ENCODE measurements at regions not wholly inside any gene's neighbourhood (a gene's known extent, or its start where the extent isn't known, plus 50 kb on each side); places are given as distances from the start of the nearest gene placed in this dataset.

DNA sequence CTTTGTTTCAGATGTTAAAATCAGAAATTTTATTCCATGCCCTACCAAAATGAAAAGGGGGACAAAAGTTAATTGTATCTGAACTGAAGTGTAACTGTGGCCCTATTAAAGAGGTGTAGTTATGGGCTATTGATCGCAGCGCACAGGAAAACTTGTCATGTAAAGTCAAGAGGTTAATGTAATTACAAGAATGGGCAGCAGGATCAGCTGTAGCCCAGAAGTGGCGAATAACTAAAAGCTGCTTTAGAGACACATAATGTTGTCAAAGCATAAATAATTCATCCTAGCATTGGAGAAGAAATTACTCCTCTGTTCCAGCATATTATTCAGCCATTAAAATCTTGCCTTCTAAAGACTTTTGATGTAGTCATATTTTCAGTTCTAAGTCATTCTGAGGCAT lies 211.8 kb downstream of the EPHA4 start:
- no peaks in the 10 kb centered on the region for H3K36me3 ChIP-seq (ENCODE audit: insufficient read depth, low read length)
- no peak overlapping the region for H2AFZ ChIP-seq (ENCODE audit: low read depth, low read length)
- H3K9me3 ChIP-seq (ENCODE audit: insufficient read depth, low read depth, low read length): no peaks in the 10 kb centered on the region
- H3K9ac ChIP-seq (ENCODE audit: low read length): no peak overlapping the region
- no peak for FAIRE-seq
- H4K20me1 ChIP-seq (ENCODE audit: insufficient read depth, low read length): no peaks in the 10 kb centered on the region
- H3K9me3 Mint-ChIP-seq (ENCODE audit: unreplicated experiment): no peaks in the 10 kb centered on the region
- no peaks in the 10 kb centered on the region for H3K27me3 ChIP-seq (ENCODE audit: insufficient read depth, low read length)
- H3K36me3 Mint-ChIP-seq (ENCODE audit: low read depth, unreplicated experiment): no peaks in the 10 kb centered on the region
- peaks cover 7% of the 10 kb centered on the region for H3K27me3 Mint-ChIP-seq (ENCODE audit: low read depth, unreplicated experiment)
- no peak overlapping the region for H3K27ac ChIP-seq (ENCODE audit: low read depth, low read length)
- no peak overlapping the region for H3K4me3 ChIP-seq (ENCODE audit: insufficient read depth, low read depth, low read length)
- no peaks in the 10 kb centered on the region for H3K4me1 Mint-ChIP-seq (ENCODE audit: low read depth, unreplicated experiment)
- no peak overlapping the region for H3K4me2 ChIP-seq (ENCODE audit: low read length)
- TF ChIP-seq EZH2 (IDR thresholded peaks at IDR 0.05; ENCODE audit: insufficient read depth, low read length): no peak
- no peak for TF ChIP-seq CTCF (IDR thresholded peaks at IDR 0.05; ENCODE audit: insufficient read depth, low read depth, low read length)
- H3K4me1 ChIP-seq (ENCODE audit: insufficient read depth, low read length): no peaks in the 10 kb centered on the region
- no peaks in the 10 kb centered on the region for H3K79me2 ChIP-seq (ENCODE audit: insufficient read depth, low read length)
- H3K4me3 Mint-ChIP-seq (ENCODE audit: unreplicated experiment): no peak overlapping the region
- no peak for DNase-seq (ENCODE audit: low read depth)
- H3K27ac Mint-ChIP-seq (ENCODE audit: unreplicated experiment): no peak overlapping the region

DNA sequence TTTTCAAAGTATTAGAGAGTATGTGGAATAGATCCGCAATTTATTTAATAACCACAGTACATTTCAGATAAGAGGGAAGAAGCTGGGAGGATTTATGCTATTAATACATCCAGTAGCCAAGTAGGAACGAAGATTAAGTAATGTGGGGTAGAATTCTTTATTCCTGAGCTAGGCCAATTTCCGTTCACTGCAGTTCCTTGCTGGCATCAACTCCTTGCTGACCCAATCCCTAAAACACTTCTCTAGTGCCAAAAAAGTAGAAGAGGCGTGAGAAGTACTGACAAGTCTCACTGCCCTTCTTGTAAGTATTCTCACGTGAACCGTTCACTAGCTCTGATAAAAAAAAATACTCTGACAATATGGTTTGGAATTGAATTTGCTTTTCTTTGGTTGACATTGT lies 211.4 kb downstream of the EPHA4 start:
- Mint-ChIP-seq H3K9me3 (ENCODE audit: unreplicated experiment) (no peaks in the 10 kb centered on the region), H3K4me1 (ENCODE audit: low read depth, unreplicated experiment) (no peaks in the 10 kb centered on the region), H3K36me3 (ENCODE audit: low read depth, unreplicated experiment) (no peaks in the 10 kb centered on the region), H3K4me3 (ENCODE audit: unreplicated experiment) (no peak overlapping the region), H3K27me3 (ENCODE audit: low read depth, unreplicated experiment) (peaks cover 7% of the 10 kb centered on the region), H3K27ac (ENCODE audit: unreplicated experiment) (no peak overlapping the region)
- TF ChIP-seq CTCF (IDR thresholded peaks at IDR 0.05; ENCODE audit: insufficient read depth, low read depth, low read length): no peak
- TF ChIP-seq EZH2 (IDR thresholded peaks at IDR 0.05; ENCODE audit: insufficient read depth, low read length): no peak
- Histone ChIP-seq H4K20me1 (ENCODE audit: insufficient read depth, low read length) (no peaks in the 10 kb centered on the region), H2AFZ (ENCODE audit: low read depth, low read length) (no peak overlapping the region), H3K4me2 (ENCODE audit: low read length) (no peak overlapping the region), H3K9me3 (ENCODE audit: insufficient read depth, low read depth, low read length) (no peaks in the 10 kb centered on the region), H3K4me1 (ENCODE audit: insufficient read depth, low read length) (no peaks in the 10 kb centered on the region), H3K27ac (ENCODE audit: low read depth, low read length) (no peak overlapping the region), H3K4me3 (ENCODE audit: insufficient read depth, low read depth, low read length) (no peak overlapping the region), H3K27me3 (ENCODE audit: insufficient read depth, low read length) (no peaks in the 10 kb centered on the region), H3K79me2 (ENCODE audit: insufficient read depth, low read length) (no peaks in the 10 kb centered on the region), H3K9ac (ENCODE audit: low read length) (no peak overlapping the region), H3K36me3 (ENCODE audit: insufficient read depth, low read length) (no peaks in the 10 kb centered on the region)
- FAIRE-seq: no peak
- DNase-seq (ENCODE audit: low read depth): peak; percentile 48

GRCh38 chr2:221361633-221362032 lies 210.5 kb downstream of the EPHA4 start:
- no peak for TF ChIP-seq CTCF (IDR thresholded peaks at IDR 0.05; ENCODE audit: insufficient read depth, low read depth, low read length)
- no peak for TF ChIP-seq EZH2 (IDR thresholded peaks at IDR 0.05; ENCODE audit: insufficient read depth, low read length)
- Histone ChIP-seq H3K9me3 (ENCODE audit: insufficient read depth, low read depth, low read length) (no peaks in the 10 kb centered on the region), H3K79me2 (ENCODE audit: insufficient read depth, low read length) (no peaks in the 10 kb centered on the region), H3K27me3 (ENCODE audit: insufficient read depth, low read length) (no peaks in the 10 kb centered on the region), H3K4me2 (ENCODE audit: low read length) (no peak overlapping the region), H3K9ac (ENCODE audit: low read length) (no peak overlapping the region), H3K36me3 (ENCODE audit: insufficient read depth, low read length) (no peaks in the 10 kb centered on the region), H3K4me1 (ENCODE audit: insufficient read depth, low read length) (no peaks in the 10 kb centered on the region), H2AFZ (ENCODE audit: low read depth, low read length) (no peak overlapping the region), H3K4me3 (ENCODE audit: insufficient read depth, low read depth, low read length) (no peak overlapping the region), H3K27ac (ENCODE audit: low read depth, low read length) (no peak overlapping the region), H4K20me1 (ENCODE audit: insufficient read depth, low read length) (no peaks in the 10 kb centered on the region)
- Mint-ChIP-seq H3K27ac (ENCODE audit: unreplicated experiment) (no peak overlapping the region), H3K4me3 (ENCODE audit: unreplicated experiment) (no peak overlapping the region), H3K27me3 (ENCODE audit: low read depth, unreplicated experiment) (peaks cover 7% of the 10 kb centered on the region), H3K36me3 (ENCODE audit: low read depth, unreplicated experiment) (no peaks in the 10 kb centered on the region), H3K9me3 (ENCODE audit: unreplicated experiment) (no peaks in the 10 kb centered on the region), H3K4me1 (ENCODE audit: low read depth, unreplicated experiment) (no peaks in the 10 kb centered on the region)
- FAIRE-seq (no peak), DNase-seq (ENCODE audit: low read depth) (no peak)
